ENCODE measurements at regions not wholly inside any gene's neighbourhood (a gene's known extent, or its start where the extent isn't known, plus 50 kb on each side); places are given as distances from the start of the nearest gene placed in this dataset.
A peak's percentile ranks its signal among the peaks of the same experiment; 100 is the strongest.

GRCh38 chr2:226040344-226040900 lies 640.9 kb downstream of the NYAP2 start:
- H3K4me2 ChIP-seq: no peak overlapping the region
- no peak for TF ChIP-seq Cebpa-rat (IDR thresholded peaks at IDR 0.05)
- no peaks in the 10 kb centered on the region for H4K20me1 ChIP-seq
- H3K27me3 ChIP-seq: no peaks in the 10 kb centered on the region
- no peak overlapping the region for H3K27ac ChIP-seq
- peaks cover 5% of the 10 kb centered on the region; the same call in 1 of the 2 replicates for H3K9me3 ChIP-seq
- no peak overlapping the region for H3K9ac ChIP-seq
- no peaks in the 10 kb centered on the region for H3K4me1 ChIP-seq
- H3K4me3 ChIP-seq: no peak overlapping the region
- no peaks in the 10 kb centered on the region for H3K36me3 ChIP-seq

DNA sequence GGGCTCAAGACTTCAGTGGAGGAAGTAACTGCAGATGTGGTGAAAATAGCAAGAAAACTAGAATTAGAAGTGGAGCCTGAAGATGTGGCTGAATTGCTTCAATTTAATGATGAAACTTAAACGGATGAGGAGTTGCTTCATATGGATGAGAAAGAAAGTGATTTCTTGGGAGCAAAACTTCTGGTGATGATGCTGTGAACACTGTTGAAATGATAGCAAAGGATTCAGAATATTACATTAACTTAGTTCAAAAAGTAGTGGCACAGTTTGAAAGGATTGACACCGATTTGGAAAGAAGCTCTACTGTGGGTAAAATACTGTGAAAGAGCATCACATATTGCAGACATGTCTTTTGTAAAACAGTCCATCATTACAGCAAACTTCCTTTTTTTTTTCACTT lies 638.0 kb downstream of the NYAP2 start:
- Histone ChIP-seq H3K4me1 (no peaks in the 10 kb centered on the region), H3K4me2 (no peak overlapping the region), H3K9me3 (peaks cover 5% of the 10 kb centered on the region; the same call in 1 of the 2 replicates), H3K36me3 (no peaks in the 10 kb centered on the region), H4K20me1 (no peaks in the 10 kb centered on the region), H3K27me3 (peaks cover 2% of the 10 kb centered on the region; the same call in 1 of the 2 replicates), H3K4me3 (no peak overlapping the region), H3K9ac (no peak overlapping the region), H3K27ac (no peak overlapping the region)
- TF ChIP-seq Cebpa-rat (IDR thresholded peaks at IDR 0.05): no peak

GRCh38 chr2:226031647-226032501 lies 632.4 kb downstream of the NYAP2 start:
- Histone ChIP-seq H3K27me3 (peaks cover 30% of the 10 kb centered on the region), H3K36me3 (no peaks in the 10 kb centered on the region), H3K9me3 (peaks cover 4% of the 10 kb centered on the region; the same call in 1 of the 2 replicates), H4K20me1 (no peaks in the 10 kb centered on the region), H3K4me2 (peak overlapping the region; percentile 66), H3K4me1 (peaks cover 9% of the 10 kb centered on the region; the same call in 1 of the 2 replicates), H3K27ac (no peak overlapping the region), H3K9ac (no peak overlapping the region), H3K4me3 (no peak overlapping the region)
- no peak for TF ChIP-seq Cebpa-rat (IDR thresholded peaks at IDR 0.05)

GRCh38 chr2:226030788-226031646 lies 631.5 kb downstream of the NYAP2 start:
- Histone ChIP-seq H3K4me1 (peaks cover 9% of the 10 kb centered on the region; the same call in 1 of the 2 replicates), H3K4me2 (peak overlapping the region; percentile 66), H3K27me3 (peaks cover 30% of the 10 kb centered on the region), H3K36me3 (no peaks in the 10 kb centered on the region), H4K20me1 (no peaks in the 10 kb centered on the region), H3K9me3 (no peaks in the 10 kb centered on the region), H3K4me3 (peak overlapping the region; percentile 51), H3K27ac (no peak overlapping the region), H3K9ac (no peak overlapping the region)
- TF ChIP-seq Cebpa-rat (IDR thresholded peaks at IDR 0.05): no peak

- H3K27me3 ChIP-seq: peaks cover 30% of the 10 kb centered on the region
- no peak overlapping the region for H3K27ac ChIP-seq
- H3K9ac ChIP-seq: no peak overlapping the region
- no peaks in the 10 kb centered on the region for H3K36me3 ChIP-seq
- TF ChIP-seq Cebpa-rat (IDR thresholded peaks at IDR 0.05): no peak
- 0 out of 2 replicates have a peak overlapping the region, but pooled peaks have one; percentile 51 for H3K4me3 ChIP-seq
- peaks cover 9% of the 10 kb centered on the region; the same call in 1 of the 2 replicates for H3K4me1 ChIP-seq
- H3K9me3 ChIP-seq: no peaks in the 10 kb centered on the region
- H3K4me2 ChIP-seq: peak overlapping the region; percentile 66
- no peaks in the 10 kb centered on the region for H4K20me1 ChIP-seq
These were observed 630.9 kb downstream of the NYAP2 start for GRCh38 chr2:226030369-226030768.

- H3K4me2 ChIP-seq: no peak overlapping the region
- no peaks in the 10 kb centered on the region for H3K27me3 ChIP-seq
- no peaks in the 10 kb centered on the region for H3K4me1 ChIP-seq
- H4K20me1 ChIP-seq: no peaks in the 10 kb centered on the region
- H3K27ac ChIP-seq: no peak overlapping the region
- H3K36me3 ChIP-seq: no peaks in the 10 kb centered on the region
- no peak for TF ChIP-seq Cebpa-rat (IDR thresholded peaks at IDR 0.05)
- H3K9me3 ChIP-seq: no peaks in the 10 kb centered on the region
- no peak overlapping the region for H3K4me3 ChIP-seq
- no peak overlapping the region for H3K9ac ChIP-seq
These were observed 624.4 kb downstream of the NYAP2 start for GRCh38 chr2:226023946-226024345.

DNA sequence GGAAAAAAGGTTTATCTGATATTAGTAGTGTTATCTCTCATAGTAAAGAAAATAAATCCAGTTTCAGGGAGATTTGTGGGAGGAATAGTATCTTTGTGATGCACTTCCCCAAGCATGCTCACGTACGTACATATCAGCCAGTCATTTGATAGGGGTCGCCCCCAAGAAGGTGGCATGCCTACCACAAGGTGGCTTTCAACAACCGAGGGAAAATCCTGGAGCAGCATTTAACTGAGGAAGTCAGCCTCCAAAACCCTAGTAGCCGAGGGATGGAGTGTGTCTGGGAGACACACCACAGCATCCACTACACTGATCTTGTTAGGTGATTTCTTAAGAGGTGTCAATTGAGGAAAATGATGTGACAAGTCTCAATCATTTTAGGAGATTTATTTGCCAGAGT lies 623.9 kb downstream of the NYAP2 start:
- no peak overlapping the region for H3K27ac ChIP-seq
- no peaks in the 10 kb centered on the region for H3K36me3 ChIP-seq
- H3K9ac ChIP-seq: no peak overlapping the region
- no peak for TF ChIP-seq Cebpa-rat (IDR thresholded peaks at IDR 0.05)
- H3K27me3 ChIP-seq: no peaks in the 10 kb centered on the region
- no peak overlapping the region for H3K4me3 ChIP-seq
- H3K9me3 ChIP-seq: peaks cover 4% of the 10 kb centered on the region
- H3K4me1 ChIP-seq: no peaks in the 10 kb centered on the region
- no peak overlapping the region for H3K4me2 ChIP-seq
- no peaks in the 10 kb centered on the region for H4K20me1 ChIP-seq

GRCh38 chr2:226020956-226021355 lies 621.4 kb downstream of the NYAP2 start:
- H3K27me3 ChIP-seq: no peaks in the 10 kb centered on the region
- H3K4me2 ChIP-seq: no peak overlapping the region
- H3K36me3 ChIP-seq: no peaks in the 10 kb centered on the region
- no peak overlapping the region for H3K4me3 ChIP-seq
- H4K20me1 ChIP-seq: no peaks in the 10 kb centered on the region
- H3K9ac ChIP-seq: no peak overlapping the region
- no peaks in the 10 kb centered on the region for H3K4me1 ChIP-seq
- peaks cover 9% of the 10 kb centered on the region for H3K9me3 ChIP-seq
- no peak for TF ChIP-seq Cebpa-rat (IDR thresholded peaks at IDR 0.05)
- H3K27ac ChIP-seq: no peak overlapping the region

DNA sequence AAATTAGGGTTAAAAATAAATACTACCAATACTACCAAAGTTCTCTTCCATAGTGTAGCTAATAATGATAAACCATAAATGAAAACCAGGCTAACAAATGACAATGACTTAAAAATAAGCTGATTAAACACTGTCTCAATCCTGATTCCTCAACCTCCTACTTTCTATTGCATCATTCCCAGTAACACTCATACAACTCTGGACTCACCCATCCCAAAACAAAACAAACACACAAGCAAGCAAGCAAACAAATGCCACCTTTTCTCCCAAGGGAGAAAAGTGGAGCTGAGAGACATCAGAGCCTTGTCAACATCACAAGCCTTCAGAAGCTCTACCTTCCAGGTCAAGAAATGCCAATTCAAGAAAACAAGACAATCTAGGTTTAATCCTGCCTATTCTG lies 620.7 kb downstream of the NYAP2 start:
- no peak overlapping the region for H3K4me2 ChIP-seq
- TF ChIP-seq Cebpa-rat (IDR thresholded peaks at IDR 0.05): no peak
- H3K27me3 ChIP-seq: no peaks in the 10 kb centered on the region
- no peaks in the 10 kb centered on the region for H4K20me1 ChIP-seq
- H3K9ac ChIP-seq: no peak overlapping the region
- no peak overlapping the region for H3K27ac ChIP-seq
- no peak overlapping the region for H3K4me3 ChIP-seq
- no peaks in the 10 kb centered on the region for H3K36me3 ChIP-seq
- H3K4me1 ChIP-seq: no peaks in the 10 kb centered on the region
- peaks cover 9% of the 10 kb centered on the region for H3K9me3 ChIP-seq
